ENCODE measurements at regions not wholly inside any gene's neighbourhood (a gene's known extent, or its start where the extent isn't known, plus 50 kb on each side); places are given as distances from the start of the nearest gene placed in this dataset.

- TF ChIP-seq, protein P1, sequence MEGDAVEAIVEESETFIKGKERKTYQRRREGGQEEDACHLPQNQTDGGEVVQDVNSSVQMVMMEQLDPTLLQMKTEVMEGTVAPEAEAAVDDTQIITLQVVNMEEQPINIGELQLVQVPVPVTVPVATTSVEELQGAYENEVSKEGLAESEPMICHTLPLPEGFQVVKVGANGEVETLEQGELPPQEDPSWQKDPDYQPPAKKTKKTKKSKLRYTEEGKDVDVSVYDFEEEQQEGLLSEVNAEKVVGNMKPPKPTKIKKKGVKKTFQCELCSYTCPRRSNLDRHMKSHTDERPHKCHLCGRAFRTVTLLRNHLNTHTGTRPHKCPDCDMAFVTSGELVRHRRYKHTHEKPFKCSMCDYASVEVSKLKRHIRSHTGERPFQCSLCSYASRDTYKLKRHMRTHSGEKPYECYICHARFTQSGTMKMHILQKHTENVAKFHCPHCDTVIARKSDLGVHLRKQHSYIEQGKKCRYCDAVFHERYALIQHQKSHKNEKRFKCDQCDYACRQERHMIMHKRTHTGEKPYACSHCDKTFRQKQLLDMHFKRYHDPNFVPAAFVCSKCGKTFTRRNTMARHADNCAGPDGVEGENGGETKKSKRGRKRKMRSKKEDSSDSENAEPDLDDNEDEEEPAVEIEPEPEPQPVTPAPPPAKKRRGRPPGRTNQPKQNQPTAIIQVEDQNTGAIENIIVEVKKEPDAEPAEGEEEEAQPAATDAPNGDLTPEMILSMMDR (IDR thresholded peaks at IDR 0.05), result no peak
- TF ChIP-seq EZH2 (IDR thresholded peaks at IDR 0.05) (no peak), EZH2phosphoT487 (IDR thresholded peaks at IDR 0.05) (no peak)
Observed at GRCh38 chr5:87094347-87094746, 173.3 kb upstream of the RASA1 start.
